Right renal cortex interstitium (tissue), 3 donors: ENCODE measurements at regions not wholly inside any gene's neighbourhood (a gene's known extent, or its start where the extent isn't known, plus 50 kb on each side); places are given as distances from the start of the nearest gene placed in this dataset.

Source experiments
- DNase-seq, 3 donors: peaks; one replicate each; pipeline ENCODE4 v3.0.0-alpha.2; 2013; ENCODE audit warnings: low read depth in 3 of 3, low spot score in 2 of 3

DNA sequence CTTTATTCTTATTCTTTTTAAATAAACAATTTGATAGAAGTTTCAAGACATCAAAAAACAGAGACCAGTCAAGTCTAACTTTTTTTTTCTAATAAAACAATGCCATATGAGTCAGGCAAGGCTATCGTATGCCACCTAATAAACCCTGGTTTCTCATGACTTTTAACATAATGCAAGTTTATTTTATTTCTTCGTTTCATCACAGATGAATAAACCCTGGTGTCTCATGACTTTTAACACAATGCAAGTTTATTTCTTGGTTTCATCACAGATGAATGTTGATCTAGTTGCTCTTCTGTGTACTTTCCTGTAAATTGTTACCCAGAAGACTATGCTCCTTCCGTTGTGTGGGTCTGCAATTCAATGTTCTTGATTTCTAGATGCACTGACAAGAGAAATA is 905.4 kb downstream of the ROBO2 start:
- DNase-seq = no peak

DNA sequence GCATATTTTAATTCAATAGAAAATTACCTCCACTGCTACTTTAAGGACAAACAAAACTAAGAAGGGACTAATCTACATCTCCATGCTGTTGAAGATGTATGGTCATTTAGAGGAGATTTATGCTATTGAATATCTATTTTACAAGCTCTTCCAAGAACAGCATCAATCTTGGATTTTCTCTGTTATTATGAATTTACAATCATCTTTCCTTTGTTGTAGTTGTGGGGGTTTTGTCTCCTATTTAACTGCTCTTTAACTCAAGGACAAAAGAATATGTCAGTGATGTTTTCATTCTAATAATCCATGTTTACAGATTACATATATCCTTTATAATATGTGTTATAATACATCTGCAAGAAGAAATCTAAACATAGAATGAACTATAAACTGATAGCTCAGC is 907.8 kb downstream of the ROBO2 start:
- no peak for DNase-seq

DNA sequence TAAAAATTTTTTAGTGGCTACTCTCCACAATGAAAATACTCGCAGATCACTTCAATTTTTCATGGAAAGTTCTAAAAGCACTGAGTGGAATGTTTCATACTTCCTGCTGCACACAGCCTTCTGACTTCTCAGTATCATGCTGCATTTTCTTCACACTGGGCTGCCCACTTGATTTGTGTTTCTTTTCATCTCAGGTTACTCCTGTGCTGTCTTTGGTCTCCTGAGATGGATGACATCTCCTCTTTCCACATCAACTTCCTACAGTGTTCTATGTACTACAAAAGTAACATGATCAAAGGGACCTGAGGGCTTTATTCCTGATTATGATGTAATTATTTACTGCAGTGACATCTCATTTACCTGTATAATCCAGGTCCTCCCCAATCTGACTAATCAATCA is 927.7 kb downstream of the ROBO2 start:
- DNase-seq = peak; percentile 31 to 67 (median 39)

DNA sequence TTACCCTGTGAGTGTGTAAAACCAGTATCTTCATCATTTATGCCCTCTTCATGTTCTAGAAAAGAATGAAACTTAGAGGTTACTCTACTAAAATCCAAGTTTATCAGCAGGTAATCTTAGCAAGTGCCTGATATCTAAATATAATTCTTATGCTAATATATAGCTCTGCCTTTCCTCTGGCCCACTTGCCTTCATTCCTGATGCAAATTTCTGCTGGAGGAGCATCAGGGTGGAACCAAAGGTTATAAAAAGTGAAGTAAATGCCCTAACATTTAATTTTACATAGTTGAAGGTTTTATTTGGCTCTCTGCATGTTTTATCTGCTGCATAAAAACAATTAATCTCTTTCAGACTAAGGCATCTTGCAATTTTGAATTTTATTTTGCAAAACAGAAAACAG is 936.2 kb downstream of the ROBO2 start:
- DNase-seq = no peak

DNA sequence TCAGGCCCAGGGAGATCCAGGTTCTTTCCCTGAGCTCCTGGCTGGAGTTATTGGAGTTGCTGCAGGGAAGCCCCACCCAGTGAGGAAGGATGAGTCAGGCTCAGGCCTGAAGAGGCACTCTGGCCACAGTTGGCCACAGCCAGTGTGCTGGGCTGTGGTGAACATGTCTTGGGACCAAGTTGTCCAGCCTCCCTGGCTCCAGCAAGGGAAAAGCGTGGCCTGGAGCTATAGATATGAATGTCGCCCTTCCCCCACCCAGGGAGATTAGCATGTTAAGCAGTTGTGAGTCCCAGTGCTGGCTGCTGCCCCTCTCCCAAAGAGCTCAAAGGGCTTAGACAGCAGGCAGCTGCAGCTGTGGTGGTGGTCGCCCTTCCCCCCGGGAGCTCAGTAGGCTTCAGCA is 963.2 kb downstream of the ROBO2 start:
- no peak for DNase-seq

DNA sequence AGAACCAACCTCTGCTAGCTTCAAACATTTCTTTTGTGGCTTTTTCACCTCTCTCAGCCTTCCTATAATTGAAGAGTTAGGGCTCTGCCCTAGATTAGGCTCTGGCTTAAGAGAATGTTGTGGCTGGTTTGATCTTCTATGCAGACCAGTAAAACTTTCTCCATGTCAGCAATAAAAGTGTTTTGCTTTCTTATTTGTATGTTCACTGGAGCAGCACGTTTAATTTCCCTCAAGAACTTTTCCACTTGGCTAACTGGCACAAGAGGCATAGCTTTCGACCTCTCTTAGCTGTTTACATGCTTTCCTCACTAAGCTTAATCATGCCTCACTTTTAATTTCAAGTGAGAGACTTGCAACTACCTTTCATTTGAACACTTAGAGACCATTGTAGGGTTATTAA is 964.7 kb downstream of the ROBO2 start:
- peak in 1 of 3 donors; percentile 38 for DNase-seq

DNA sequence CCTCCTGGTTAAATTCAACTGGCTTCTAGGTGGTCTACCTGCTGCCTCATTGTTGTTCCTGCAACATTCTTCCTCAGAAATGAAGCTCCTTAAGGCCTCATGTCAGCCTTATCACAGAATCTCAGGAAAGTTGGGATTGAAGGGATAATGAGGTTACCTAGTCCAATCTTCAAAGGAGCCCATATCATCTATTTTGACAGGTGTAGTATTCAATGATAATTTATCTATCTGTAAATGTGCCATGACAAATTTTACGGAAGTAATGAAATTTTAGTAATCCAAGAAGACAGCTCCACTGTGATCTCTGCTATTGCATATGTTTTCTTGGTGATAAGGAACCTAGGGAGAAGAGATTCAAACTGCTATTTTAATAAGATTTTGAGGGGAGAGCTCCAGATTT is 973.8 kb downstream of the ROBO2 start:
- no peak for DNase-seq

DNA sequence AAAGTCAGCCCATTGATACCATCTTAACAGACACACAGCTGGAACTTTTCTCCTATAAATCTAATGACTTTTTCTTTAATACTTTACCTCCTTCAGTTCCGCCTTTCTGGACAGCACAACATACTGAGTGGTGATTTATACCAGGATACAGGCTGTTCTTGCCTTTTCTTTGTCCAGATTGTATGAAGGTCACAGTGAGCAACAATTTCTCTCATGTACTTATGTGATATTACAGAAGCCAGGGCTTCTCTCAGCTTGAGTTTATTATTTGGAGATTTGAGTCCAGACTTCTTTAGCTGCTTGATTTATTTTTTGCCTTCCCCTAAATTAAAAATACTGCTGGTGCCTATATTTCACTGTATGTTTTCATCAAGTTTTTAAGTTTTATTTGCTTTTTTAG is 976.0 kb downstream of the ROBO2 start:
- DNase-seq = peak in 1 of 3 donors; percentile 51

DNA sequence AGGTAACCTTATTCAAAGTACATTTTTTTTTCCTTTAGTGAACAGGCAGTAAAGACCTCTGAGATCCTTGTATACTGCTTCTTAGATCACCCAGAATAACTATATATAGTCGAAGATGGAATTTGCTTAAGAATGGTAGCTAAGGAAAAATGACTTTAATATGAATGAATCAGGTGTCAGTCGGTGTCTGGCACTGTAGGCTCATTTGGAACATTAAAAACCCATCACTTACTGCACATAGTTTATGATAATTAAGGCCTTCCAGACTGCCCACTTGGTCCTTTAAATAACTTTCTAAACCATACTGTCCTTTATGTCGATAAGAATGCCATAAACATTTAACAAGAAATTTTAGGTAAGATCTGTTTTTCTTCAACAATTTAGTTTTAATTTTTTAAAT is 981.8 kb downstream of the ROBO2 start:
- no peak for DNase-seq

DNA sequence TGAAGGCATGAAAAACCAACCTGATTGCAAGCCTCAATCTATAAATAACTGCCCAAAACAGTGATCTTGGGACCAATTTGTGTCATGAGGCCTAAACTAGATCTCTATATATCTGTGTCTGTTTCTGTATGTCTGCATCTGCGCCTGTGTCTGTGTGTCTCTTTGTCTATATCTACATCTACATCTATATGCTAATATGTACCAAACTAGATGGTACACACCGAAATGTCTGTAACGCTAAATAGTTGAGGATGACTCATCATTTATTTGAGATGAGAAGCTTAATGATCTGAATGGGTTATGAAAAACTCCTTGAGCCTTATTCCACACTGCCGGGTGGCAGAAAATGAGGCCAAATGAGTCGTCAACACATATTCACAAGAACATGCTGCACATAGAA is 982.3 kb downstream of the ROBO2 start:
- no peak for DNase-seq

DNA sequence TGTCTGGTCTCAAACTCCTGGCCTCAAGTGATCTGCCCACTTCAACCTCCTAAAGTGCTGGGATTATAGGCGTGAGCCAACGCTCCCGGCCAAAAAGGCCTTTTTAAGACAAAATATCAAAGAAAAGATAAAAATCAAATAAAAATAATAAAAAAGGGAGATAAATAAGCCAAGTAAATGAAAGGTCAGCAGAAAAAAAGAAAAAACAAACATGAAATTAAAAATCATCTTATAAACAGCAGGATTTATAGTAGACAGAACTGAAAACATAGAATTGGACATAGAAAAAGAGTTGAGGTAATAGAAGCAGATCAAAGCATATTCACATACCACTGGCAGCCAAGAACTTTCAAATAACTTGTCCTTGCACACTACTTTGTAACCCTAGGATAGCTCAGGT is 983.4 kb downstream of the ROBO2 start:
- DNase-seq = no peak

DNA sequence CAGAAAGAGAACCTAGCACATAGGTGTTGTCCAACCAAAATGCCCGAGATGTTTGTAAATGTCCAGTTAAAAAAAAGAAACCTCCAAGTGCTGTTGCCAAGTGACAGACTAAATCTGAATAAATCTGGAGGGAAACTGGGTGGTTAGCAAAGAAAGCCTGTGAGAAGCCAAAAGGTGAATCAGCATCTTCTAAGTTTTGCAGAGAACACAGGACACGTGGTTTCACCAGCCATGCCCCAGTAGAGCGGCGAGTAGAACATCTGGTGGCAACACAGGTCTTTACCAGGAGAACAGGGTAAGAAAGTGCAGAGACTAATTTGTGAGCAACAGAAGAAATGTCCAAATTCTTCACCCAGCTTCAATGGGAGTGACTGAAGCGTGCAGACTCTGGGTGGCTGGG is 986.0 kb downstream of the ROBO2 start:
- DNase-seq = no peak

DNA sequence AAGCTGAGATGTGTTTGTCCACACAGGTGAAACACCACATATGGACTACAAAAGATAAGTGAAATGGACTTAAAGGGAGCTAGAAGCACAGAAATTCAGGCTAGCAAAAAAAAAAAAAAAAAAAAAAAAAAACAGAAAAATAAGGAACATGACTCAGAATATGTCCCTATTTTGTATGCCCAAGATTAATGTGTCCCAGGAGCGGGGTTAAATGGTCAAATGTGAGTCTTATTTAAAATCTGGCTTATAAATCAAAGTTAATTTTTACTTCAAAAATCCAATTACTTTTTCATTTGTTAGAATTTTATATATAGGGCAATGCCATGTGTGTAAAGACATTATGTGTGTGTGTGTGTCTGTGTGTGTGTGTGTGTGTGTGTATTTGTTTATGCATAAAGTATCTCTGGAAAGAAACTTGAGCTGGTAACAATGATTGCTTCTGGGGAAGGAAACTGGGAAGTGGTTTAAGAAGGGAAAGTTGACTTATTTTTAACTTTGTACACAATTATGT is 986.5 kb downstream of the ROBO2 start:
- no peak for DNase-seq

DNA sequence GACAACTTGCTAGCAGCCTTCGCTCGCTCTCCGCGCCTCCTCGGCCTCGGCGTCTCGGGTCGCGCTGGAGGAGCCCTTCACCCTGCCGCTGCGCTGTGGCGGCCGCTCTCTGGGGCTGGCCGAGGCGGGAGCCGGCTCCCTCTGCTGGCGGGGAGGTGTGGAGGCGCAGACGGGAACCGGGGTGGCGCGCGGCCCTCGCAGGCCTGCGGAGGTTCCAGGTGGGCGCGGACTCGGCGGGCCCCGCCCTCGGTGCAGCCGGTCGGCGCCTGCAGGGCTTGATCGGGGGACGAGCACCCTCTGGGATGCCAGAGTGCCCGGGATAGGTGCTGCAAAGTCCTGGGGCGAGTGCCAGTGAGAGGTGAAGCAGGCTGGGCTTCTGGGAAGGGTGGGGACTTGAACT is 989.9 kb downstream of the ROBO2 start:
- no peak for DNase-seq

DNA sequence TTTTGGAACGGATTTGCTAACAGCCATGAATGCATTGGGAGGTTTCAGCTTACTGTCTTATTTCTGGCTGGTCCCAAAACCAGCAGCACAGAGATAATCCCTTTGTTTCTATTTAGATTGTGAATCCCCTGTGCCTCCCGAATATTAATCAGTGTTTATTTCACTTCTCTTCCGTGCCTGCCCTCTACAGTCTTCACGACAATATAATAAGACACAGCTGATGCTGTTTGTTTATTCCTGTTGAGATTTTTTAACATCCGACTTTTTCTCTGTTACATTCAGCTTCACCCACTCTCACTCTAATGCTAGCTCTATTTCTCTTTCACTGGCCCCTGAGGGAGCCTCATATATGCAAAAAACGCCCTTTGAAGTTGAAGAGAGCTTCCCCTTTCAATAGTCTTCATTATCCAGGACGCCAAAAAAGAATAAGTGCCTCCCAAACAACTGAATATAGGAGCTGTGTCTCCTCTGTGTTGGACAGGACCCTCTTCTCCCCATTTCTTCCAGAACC is 995.3 kb downstream of the ROBO2 start:
- no peak for DNase-seq

DNA sequence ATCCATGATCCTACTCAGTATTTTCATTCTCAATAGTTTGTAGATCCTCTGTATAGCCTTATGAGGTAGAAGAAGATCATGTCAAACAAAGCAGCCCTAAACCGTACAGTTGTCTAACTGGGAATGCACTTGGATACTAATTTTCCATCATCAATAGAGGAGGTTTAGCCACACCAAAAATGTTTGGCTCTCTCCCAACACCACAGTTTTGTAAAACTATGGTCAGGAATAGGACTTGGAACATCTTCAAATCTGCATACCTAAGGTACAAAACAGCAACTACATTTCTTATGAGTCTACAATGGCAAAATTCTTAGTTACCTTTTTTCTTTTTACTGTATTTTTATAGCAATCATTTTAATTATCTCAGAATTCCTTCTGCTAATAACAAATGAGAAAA is 1001.6 kb downstream of the ROBO2 start:
- no peak for DNase-seq

DNA sequence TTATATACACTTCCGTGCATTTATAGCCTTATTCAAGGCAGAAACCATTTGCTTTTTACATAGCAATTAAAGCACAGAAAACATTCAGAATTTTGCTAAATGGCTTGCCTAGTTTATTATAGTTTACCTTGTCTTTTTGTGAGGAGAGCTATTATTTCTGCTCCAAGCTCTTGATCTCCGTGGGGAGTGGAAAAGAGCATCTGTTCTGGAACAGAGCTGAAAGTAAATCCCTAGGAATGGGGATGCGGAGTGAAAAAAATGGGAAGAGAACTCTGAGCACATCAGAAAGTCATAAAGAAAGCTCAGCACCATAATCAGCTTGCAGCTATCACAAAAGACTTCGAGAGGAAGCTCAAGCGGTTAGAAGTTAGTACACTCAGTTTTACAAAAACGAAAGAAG is 1006.7 kb downstream of the ROBO2 start:
- no peak for DNase-seq

DNA sequence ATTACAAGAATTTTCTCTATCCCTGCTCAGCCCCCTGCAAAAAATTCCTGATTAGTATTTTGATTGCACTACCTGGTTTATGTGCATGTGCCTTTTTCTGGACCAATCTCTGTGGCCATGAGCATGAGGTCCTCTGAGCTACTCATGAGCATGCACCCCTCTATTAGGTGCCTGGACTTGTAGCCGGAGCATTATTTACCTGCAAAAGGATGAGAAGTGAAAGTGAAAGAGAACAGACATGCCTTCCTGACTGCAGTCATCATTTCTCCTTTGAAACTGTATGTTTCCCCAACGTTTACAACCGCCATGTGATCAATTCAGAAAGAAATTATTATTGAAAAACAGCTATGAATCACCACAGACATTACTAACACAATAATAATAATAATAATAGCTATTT is 1008.8 kb downstream of the ROBO2 start:
- no peak for DNase-seq

DNA sequence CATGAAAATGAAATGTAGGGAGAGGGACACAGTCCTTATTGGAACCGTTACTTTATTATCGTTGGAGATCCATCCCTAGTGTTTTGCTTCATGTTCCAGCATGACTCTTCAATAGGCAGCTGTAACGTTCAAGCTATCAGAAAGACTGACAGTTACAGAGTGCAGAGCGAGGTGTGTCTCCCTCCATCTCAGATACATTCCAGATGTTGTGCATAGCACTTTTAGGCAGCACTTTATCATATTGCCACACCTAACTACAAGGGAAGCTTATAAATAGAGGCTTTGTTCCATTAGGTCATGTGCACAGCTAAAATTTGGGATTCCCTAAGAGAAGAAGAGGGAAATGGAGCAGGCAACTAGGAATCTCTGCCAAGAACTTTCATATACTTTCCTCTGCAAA is 1009.6 kb downstream of the ROBO2 start:
- no peak for DNase-seq

DNA sequence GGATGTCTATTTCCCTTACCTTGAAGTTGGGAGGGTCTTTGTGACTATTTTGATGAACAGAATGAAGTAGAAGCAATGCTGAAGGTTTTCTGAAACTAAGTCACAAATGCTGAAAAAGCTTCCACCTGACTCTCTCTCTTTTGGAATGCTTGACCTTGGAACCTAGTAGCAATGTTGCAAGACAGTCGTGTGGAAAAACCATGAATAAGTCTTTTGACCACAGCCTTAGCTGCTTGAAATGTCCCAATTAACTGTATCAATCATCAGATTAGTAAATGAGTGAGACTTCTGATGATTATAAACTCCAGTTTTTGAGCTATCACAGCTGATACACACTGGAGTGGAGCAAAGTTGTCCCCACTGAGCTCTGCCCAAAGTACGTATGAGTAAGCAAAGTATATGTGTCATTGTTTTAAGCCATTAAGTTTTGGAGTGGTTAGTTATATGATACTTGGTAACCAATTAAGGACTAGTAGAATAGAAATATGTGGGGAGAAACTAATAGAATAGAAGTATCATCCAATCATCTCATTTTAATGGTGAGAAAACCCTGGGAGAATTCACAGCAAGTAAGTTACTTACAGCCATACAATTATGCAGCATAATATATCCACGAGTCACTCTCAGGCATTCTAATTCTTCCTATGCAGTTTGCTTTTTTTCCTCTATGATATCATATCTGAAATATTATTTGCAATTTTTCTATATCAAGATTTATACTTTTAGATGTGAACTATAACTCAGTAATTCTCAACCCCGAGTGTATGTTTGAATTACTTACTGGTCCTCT is 1010.6 kb downstream of the ROBO2 start:
- DNase-seq = no peak

DNA sequence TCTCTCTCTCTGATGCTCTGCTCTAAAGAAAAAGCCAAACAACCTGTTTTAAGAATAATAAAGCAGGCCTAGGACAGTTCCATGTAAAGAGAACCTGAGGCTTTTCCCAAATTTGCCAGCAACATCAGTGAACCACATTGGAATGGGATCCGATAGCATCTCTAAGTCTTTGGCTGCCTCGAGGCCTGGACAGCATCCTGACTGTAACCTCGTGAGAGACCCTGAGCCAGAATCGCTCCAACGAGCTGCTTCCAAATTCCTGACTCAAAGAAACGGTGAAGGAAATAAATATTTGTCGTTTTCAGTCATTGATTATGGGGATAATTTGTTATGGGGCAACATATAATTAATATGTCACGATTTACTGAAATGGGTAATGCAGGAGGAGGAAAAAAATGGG is 1012.8 kb downstream of the ROBO2 start:
- DNase-seq = no peak

DNA sequence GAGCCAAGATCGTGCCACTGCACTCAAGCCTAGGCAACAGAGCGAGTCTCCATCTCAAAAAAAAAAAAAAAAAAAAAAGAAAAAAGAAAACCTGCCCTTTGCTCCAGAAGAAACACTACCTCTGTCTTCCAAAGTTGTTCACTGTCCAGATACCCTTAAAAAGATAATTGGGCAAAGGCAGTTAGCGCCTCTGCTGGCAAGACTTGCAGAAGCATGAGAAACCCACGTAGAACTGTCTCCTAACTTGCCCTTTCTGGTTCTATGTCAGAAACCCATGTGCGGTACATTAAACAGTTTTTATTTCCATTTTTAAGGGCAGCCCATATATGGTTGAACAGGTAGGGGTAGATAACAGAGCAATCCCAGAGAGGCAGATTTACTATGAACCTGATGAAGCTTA is 1026.4 kb downstream of the ROBO2 start:
- no peak for DNase-seq

DNA sequence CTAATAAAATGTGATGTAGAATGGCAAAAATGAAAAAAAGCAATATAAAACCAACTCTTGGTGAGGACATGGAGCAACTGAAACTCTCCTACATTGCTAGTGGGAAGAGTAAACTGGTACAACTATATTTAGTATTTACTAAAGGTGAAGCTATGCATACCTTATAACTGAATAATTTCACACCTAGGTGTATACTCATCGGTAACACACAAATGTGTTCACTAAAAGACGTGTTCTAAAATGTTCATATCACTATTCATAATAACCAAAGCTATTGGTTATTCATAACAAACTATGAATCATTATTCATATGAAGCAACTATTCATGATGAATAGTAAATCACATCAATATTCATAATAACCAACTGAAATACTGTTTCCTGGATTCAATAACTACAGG is 1030.3 kb downstream of the ROBO2 start:
- DNase-seq = no peak
